ENCODE measurements at regions not wholly inside any gene's neighbourhood (a gene's known extent, or its start where the extent isn't known, plus 50 kb on each side); places are given as distances from the start of the nearest gene placed in this dataset.

- H3K4me3 ChIP-seq (ENCODE audit: low read depth, low read length, poor library complexity, severe bottlenecking), result no peak overlapping the region
- H3F3A ChIP-seq (ENCODE audit: insufficient read depth, low read length), result no peaks in the 10 kb centered on the region
- H4K20me1 ChIP-seq (ENCODE audit: insufficient read depth, low read length), result no peaks in the 10 kb centered on the region
- no peak overlapping the region for H2AFZ ChIP-seq (ENCODE audit: low read length)
- no peaks in the 10 kb centered on the region for H3K27me3 ChIP-seq (ENCODE audit: insufficient read depth, low read length)
- no peak overlapping the region for H3K9ac ChIP-seq (ENCODE audit: low read length)
- H3K9me3 ChIP-seq (ENCODE audit: low read length), result no peaks in the 10 kb centered on the region
- TF ChIP-seq EZH2 (IDR thresholded peaks at IDR 0.05; ENCODE audit: borderline replicate concordance, low read length), result no peak
- no peak overlapping the region for H3K4me2 ChIP-seq (ENCODE audit: low read length)
- H3K27ac ChIP-seq (ENCODE audit: low read depth, low read length, poor library complexity, severe bottlenecking), result no peak overlapping the region
- no peaks in the 10 kb centered on the region for H3K79me2 ChIP-seq (ENCODE audit: insufficient read depth, low read length)
- no peaks in the 10 kb centered on the region for H3K36me3 ChIP-seq (ENCODE audit: insufficient read depth, low read length)
- no peaks in the 10 kb centered on the region for H3K4me1 ChIP-seq (ENCODE audit: insufficient read depth, low read length, severe bottlenecking)
- no peaks in the 10 kb centered on the region for H3K9me2 ChIP-seq (ENCODE audit: low read depth, low read length)
Measured at GRCh38 chr10:30121401-30121800, 62.0 kb upstream of the JCAD start.

GRCh38 chr10:30118590-30118989 lies 59.2 kb upstream of the JCAD start:
- Histone ChIP-seq H2AFZ (ENCODE audit: low read length) (no peak overlapping the region), H3K9ac (ENCODE audit: low read length) (no peak overlapping the region), H3K4me2 (ENCODE audit: low read length) (no peak overlapping the region), H3K9me3 (ENCODE audit: low read length) (no peaks in the 10 kb centered on the region), H3F3A (ENCODE audit: insufficient read depth, low read length) (no peaks in the 10 kb centered on the region), H3K4me1 (ENCODE audit: insufficient read depth, low read length, severe bottlenecking) (no peaks in the 10 kb centered on the region), H3K27me3 (ENCODE audit: insufficient read depth, low read length) (no peaks in the 10 kb centered on the region), H3K36me3 (ENCODE audit: insufficient read depth, low read length) (no peaks in the 10 kb centered on the region), H3K79me2 (ENCODE audit: insufficient read depth, low read length) (no peaks in the 10 kb centered on the region), H3K27ac (ENCODE audit: low read depth, low read length, poor library complexity, severe bottlenecking) (no peak overlapping the region), H3K4me3 (ENCODE audit: low read depth, low read length, poor library complexity, severe bottlenecking) (no peak overlapping the region), H3K9me2 (ENCODE audit: low read depth, low read length) (no peaks in the 10 kb centered on the region), H4K20me1 (ENCODE audit: insufficient read depth, low read length) (no peaks in the 10 kb centered on the region)
- no peak for TF ChIP-seq CTCF (IDR thresholded peaks at IDR 0.05; ENCODE audit: low read length)
- TF ChIP-seq EZH2 (IDR thresholded peaks at IDR 0.05; ENCODE audit: borderline replicate concordance, low read length), result no peak

- no peak overlapping the region for H3K4me3 ChIP-seq (ENCODE audit: low read depth, low read length, poor library complexity, severe bottlenecking)
- no peaks in the 10 kb centered on the region for H3K27me3 ChIP-seq (ENCODE audit: insufficient read depth, low read length)
- no peaks in the 10 kb centered on the region for H3K79me2 ChIP-seq (ENCODE audit: insufficient read depth, low read length)
- no peaks in the 10 kb centered on the region for H3K36me3 ChIP-seq (ENCODE audit: insufficient read depth, low read length)
- no peaks in the 10 kb centered on the region for H4K20me1 ChIP-seq (ENCODE audit: insufficient read depth, low read length)
- H2AFZ ChIP-seq (ENCODE audit: low read length), result no peak overlapping the region
- TF ChIP-seq CTCF (IDR thresholded peaks at IDR 0.05; ENCODE audit: low read length) (no peak), EZH2 (IDR thresholded peaks at IDR 0.05; ENCODE audit: borderline replicate concordance, low read length) (no peak)
- no peaks in the 10 kb centered on the region for H3K4me1 ChIP-seq (ENCODE audit: insufficient read depth, low read length, severe bottlenecking)
- no peaks in the 10 kb centered on the region for H3F3A ChIP-seq (ENCODE audit: insufficient read depth, low read length)
- H3K9me3 ChIP-seq (ENCODE audit: low read length), result no peaks in the 10 kb centered on the region
- no peaks in the 10 kb centered on the region for H3K9me2 ChIP-seq (ENCODE audit: low read depth, low read length)
- no peak overlapping the region for H3K9ac ChIP-seq (ENCODE audit: low read length)
- H3K27ac ChIP-seq (ENCODE audit: low read depth, low read length, poor library complexity, severe bottlenecking), result no peak overlapping the region
- no peak overlapping the region for H3K4me2 ChIP-seq (ENCODE audit: low read length)
Measured at GRCh38 chr10:30117812-30118501, 58.6 kb upstream of the JCAD start.

GRCh38 chr10:30116041-30116491 lies 56.7 kb upstream of the JCAD start:
- Histone ChIP-seq H3K27me3 (ENCODE audit: insufficient read depth, low read length) (no peaks in the 10 kb centered on the region), H3K9me3 (ENCODE audit: low read length) (no peaks in the 10 kb centered on the region), H2AFZ (ENCODE audit: low read length) (no peak overlapping the region), H3K9ac (ENCODE audit: low read length) (no peak overlapping the region), H3K4me3 (ENCODE audit: low read depth, low read length, poor library complexity, severe bottlenecking) (no peak overlapping the region), H3F3A (ENCODE audit: insufficient read depth, low read length) (no peaks in the 10 kb centered on the region), H3K36me3 (ENCODE audit: insufficient read depth, low read length) (no peaks in the 10 kb centered on the region), H3K79me2 (ENCODE audit: insufficient read depth, low read length) (no peaks in the 10 kb centered on the region), H3K4me2 (ENCODE audit: low read length) (no peak overlapping the region), H3K4me1 (ENCODE audit: insufficient read depth, low read length, severe bottlenecking) (no peaks in the 10 kb centered on the region), H3K27ac (ENCODE audit: low read depth, low read length, poor library complexity, severe bottlenecking) (no peak overlapping the region), H4K20me1 (ENCODE audit: insufficient read depth, low read length) (no peaks in the 10 kb centered on the region), H3K9me2 (ENCODE audit: low read depth, low read length) (no peaks in the 10 kb centered on the region)
- TF ChIP-seq EZH2 (IDR thresholded peaks at IDR 0.05; ENCODE audit: borderline replicate concordance, low read length), result no peak
- TF ChIP-seq CTCF (IDR thresholded peaks at IDR 0.05; ENCODE audit: low read length), result no peak
